ENCODE measurements at regions not wholly inside any gene's neighbourhood (a gene's known extent, or its start where the extent isn't known, plus 50 kb on each side); places are given as distances from the start of the nearest gene placed in this dataset.

- FAIRE-seq (no peak), DNase-seq (ENCODE audit: low read depth in 1 of 2, low spot score in 2 of 2) (no peak)
- Histone ChIP-seq H3K4me1 (replicated peaks in 1 of 4; ENCODE audit: control insufficient read depth in 3 of 4, insufficient read depth in 4 of 4, low read length in 3 of 4) (no peaks in the 10 kb centered on the region), H4K8ac (ENCODE audit: extremely low read depth, insufficient read depth, low read length) (no peak overlapping the region), H3K9ac (replicated peaks in 1 of 4; ENCODE audit: extremely low read depth in 1 of 4, low read depth in 3 of 4, low read length in 3 of 4) (no peak overlapping the region), H3K56ac (replicated peaks; ENCODE audit: insufficient read length, low read depth, low read length) (no peak overlapping the region), H3K9me3 (ENCODE audit: insufficient read depth in 2 of 2, low read depth in 1 of 2, low read length in 1 of 2) (no peaks in the 10 kb centered on the region), H2AFZ (ENCODE audit: low read length) (peak overlapping the region; percentile 73; the same call in 1 of the 2 replicates), H3K4ac (replicated peaks; ENCODE audit: insufficient read length, low read depth, low read length) (no peak overlapping the region), H3K4me3 (ENCODE audit: extremely low read depth in 1 of 4, insufficient read depth in 2 of 4, low read depth in 3 of 4, low read length in 4 of 4) (no peak overlapping the region), H2AK5ac (ENCODE audit: low read depth, low read length) (no peak overlapping the region), H3K14ac (ENCODE audit: insufficient read length) (no peak overlapping the region), H2BK120ac (replicated peaks; ENCODE audit: low read depth, low read length) (no peak overlapping the region), H3K79me1 (ENCODE audit: low read depth, low read length) (no peaks in the 10 kb centered on the region), H2BK5ac (ENCODE audit: low read depth, low read length) (no peak overlapping the region), H4K91ac (replicated peaks; ENCODE audit: insufficient read length, low read length) (no peak overlapping the region), H2BK12ac (ENCODE audit: low read depth, low read length) (no peak overlapping the region), H4K20me1 (replicated peaks in 1 of 2; ENCODE audit: control insufficient read depth in 1 of 2, insufficient read depth in 2 of 2, low read length in 2 of 2) (no peaks in the 10 kb centered on the region), H3K4me2 (ENCODE audit: insufficient read depth in 1 of 2, low read depth in 2 of 2, low read length in 2 of 2) (no peak overlapping the region), H3K23me2 (ENCODE audit: low read depth, low read length) (no peaks in the 10 kb centered on the region), H3K18ac (ENCODE audit: extremely low read depth, low read length) (no peak overlapping the region), H3K23ac (ENCODE audit: insufficient read length) (no peak overlapping the region), H3K27ac (ENCODE audit: low read depth, low read length) (no peak overlapping the region), H2BK15ac (ENCODE audit: low read length) (no peak overlapping the region), H4K5ac (ENCODE audit: insufficient read length, low read depth, low read length) (no peak overlapping the region), H3K79me2 (ENCODE audit: control insufficient read depth in 1 of 2, insufficient read depth in 2 of 2, low read length in 2 of 2) (no peaks in the 10 kb centered on the region), H3K36me3 (ENCODE audit: control insufficient read depth in 2 of 4, insufficient read depth in 4 of 4, low read length in 3 of 4) (no peaks in the 10 kb centered on the region), H2BK20ac (ENCODE audit: low read length) (no peak overlapping the region), H3K27me3 (replicated peaks in 1 of 4; ENCODE audit: control insufficient read depth in 3 of 4, extremely low read depth in 1 of 4, insufficient read depth in 3 of 4, low read length in 3 of 4) (no peaks in the 10 kb centered on the region; a peak in 1 of 7 replicates)
- ChIA-PET POLR2A (ENCODE audit: partially characterized antibody) (no interaction called here), CTCF (ENCODE audit: partially characterized antibody) (interaction anchor here (0.8 to 3.4 kb wide), 5 partner anchors 13 to 286 kb away, joined by 3 to 24 read pairs (median 3); partner anchors contain the start of gene NCKAP5)
- TF ChIP-seq CBX8 (IDR thresholded peaks at IDR 0.05; ENCODE audit: borderline replicate concordance, low read depth, low read length), result no peak
- TF ChIP-seq JUND (IDR thresholded peaks at IDR 0.05; ENCODE audit: low read length), result no peak
- TF ChIP-seq ASH2L (IDR thresholded peaks at IDR 0.05; ENCODE audit: low read length), result no peak
- no peak for TF ChIP-seq TBP (IDR thresholded peaks at IDR 0.05; ENCODE audit: low read depth, low read length)
- TF ChIP-seq, protein P1, sequence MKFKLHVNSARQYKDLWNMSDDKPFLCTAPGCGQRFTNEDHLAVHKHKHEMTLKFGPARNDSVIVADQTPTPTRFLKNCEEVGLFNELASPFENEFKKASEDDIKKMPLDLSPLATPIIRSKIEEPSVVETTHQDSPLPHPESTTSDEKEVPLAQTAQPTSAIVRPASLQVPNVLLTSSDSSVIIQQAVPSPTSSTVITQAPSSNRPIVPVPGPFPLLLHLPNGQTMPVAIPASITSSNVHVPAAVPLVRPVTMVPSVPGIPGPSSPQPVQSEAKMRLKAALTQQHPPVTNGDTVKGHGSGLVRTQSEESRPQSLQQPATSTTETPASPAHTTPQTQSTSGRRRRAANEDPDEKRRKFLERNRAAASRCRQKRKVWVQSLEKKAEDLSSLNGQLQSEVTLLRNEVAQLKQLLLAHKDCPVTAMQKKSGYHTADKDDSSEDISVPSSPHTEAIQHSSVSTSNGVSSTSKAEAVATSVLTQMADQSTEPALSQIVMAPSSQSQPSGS (IDR thresholded peaks at IDR 0.05; ENCODE audit: low read length), result no peak
- 90% methylated on average over 4 of the region's 4 CpGs; no CpG with 5 or more reads in 1 of the 2 experiments for WGBS, 2 experiments (ENCODE audit: extremely low coverage in 1 of 2, insufficient coverage in 1 of 2, insufficient read length in 1 of 2, insufficient replicate concordance in 2 of 2, low coverage in 1 of 2, low lambda C conversion rate in 2 of 2, missing lambda C conversion rate in 1 of 2)
These were observed 278.2 kb upstream of the NCKAP5 start for GRCh38 chr2:133846476-133846875.

Measured in H1 (cell line).